Fibroblast of lung (primary cell): ENCODE measurements at regions not wholly inside any gene's neighbourhood (a gene's known extent, or its start where the extent isn't known, plus 50 kb on each side); places are given as distances from the start of the nearest gene placed in this dataset.

ENCODE experiments used
- DNase-seq, 2 donors: peaks; one replicate each; pipeline versions ENCODE4 v3.0.0 to v3.0.0-alpha.2; 2010; ENCODE audit warnings: low read depth in 2 of 2
- H2AFZ ChIP-seq: 2 replicates; pipeline ENCODE4 v1.5.1; 2012; ENCODE audit warnings: low read length, control low read depth, inconsistent platforms
- H3K27ac ChIP-seq: 2 replicates; pipeline ENCODE4 v1.5.1; 2011; ENCODE audit warnings: low read length, control low read depth; ENCODE audit not compliant: insufficient read depth
- H3K27me3 ChIP-seq: 2 replicates; pipeline ENCODE4 v1.5.1; 2011; ENCODE audit warnings: mild to moderate bottlenecking, low read length; ENCODE audit not compliant: control insufficient read depth, insufficient read depth
- H3K36me3 ChIP-seq: 2 replicates; pipeline ENCODE4 v1.5.1; 2011; ENCODE audit warnings: low read length; ENCODE audit not compliant: control insufficient read depth, insufficient read depth
- H3K4me1 ChIP-seq: 2 replicates; pipeline ENCODE4 v1.5.1; 2011; ENCODE audit warnings: low read length; ENCODE audit not compliant: control insufficient read depth, insufficient read depth; ENCODE audit errors: extremely low read depth
- H3K4me2 ChIP-seq: 2 replicates; pipeline ENCODE4 v1.5.1; 2011; ENCODE audit warnings: low read length, control low read depth; ENCODE audit not compliant: insufficient read depth; ENCODE audit errors: extremely low read depth
- H3K4me3 ChIP-seq, 4 experiments: fragments of 200-600 bp in 1 of 4; sonication (generic) in 1 of 4; replicated peaks in 1 of 4; 2 replicates each; pipeline ENCODE4 v1.5.1; 2011 to 2016; ENCODE audit warnings: low read length in 4 of 4, low read depth in 3 of 4, mild to moderate bottlenecking in 3 of 4, control low read depth in 2 of 4, inconsistent platforms in 1 of 4, mixed read lengths in 1 of 4; ENCODE audit not compliant: insufficient read depth in 1 of 4; ENCODE audit errors: control extremely low read depth in 1 of 4
- H3K79me2 ChIP-seq: 2 replicates; pipeline ENCODE4 v1.5.1; 2012; ENCODE audit warnings: mild to moderate bottlenecking, low read length, inconsistent platforms; ENCODE audit not compliant: control insufficient read depth, insufficient read depth
- H3K9ac ChIP-seq: 2 replicates; pipeline ENCODE4 v1.5.1; 2011; ENCODE audit warnings: mild to moderate bottlenecking, low read length, control low read depth; ENCODE audit not compliant: insufficient read depth
- H3K9me3 ChIP-seq: 2 replicates; pipeline ENCODE4 v1.5.1; 2012; ENCODE audit warnings: low read depth, low read length; ENCODE audit not compliant: control insufficient read depth, insufficient read depth
- H4K20me1 ChIP-seq: 2 replicates; pipeline ENCODE4 v1.5.1; 2011; ENCODE audit warnings: low read length; ENCODE audit not compliant: control insufficient read depth, insufficient read depth; ENCODE audit errors: extremely low read depth
- EZH2 ChIP-seq: IDR thresholded peaks from 2 replicates; pipeline ENCODE4 v1.5.1; 2012; ENCODE audit warnings: low read length, control low read depth, mild to moderate bottlenecking; ENCODE audit errors: missing control alignments
- TF ChIP-seq, protein P1 (sequence below), 2 donors: IDR thresholded peaks in 1 of 2; conservative IDR thresholded peaks in 1 of 2; 1 replicate in 1 of 2; 2 replicates in 1 of 2; pipeline ENCODE4 v1.5.1; 2011 to 2012; ENCODE audit warnings: low read length in 2 of 2, control low read depth in 1 of 2, inconsistent platforms in 1 of 2, low read depth in 1 of 2, mild to moderate bottlenecking in 1 of 2

DNA sequence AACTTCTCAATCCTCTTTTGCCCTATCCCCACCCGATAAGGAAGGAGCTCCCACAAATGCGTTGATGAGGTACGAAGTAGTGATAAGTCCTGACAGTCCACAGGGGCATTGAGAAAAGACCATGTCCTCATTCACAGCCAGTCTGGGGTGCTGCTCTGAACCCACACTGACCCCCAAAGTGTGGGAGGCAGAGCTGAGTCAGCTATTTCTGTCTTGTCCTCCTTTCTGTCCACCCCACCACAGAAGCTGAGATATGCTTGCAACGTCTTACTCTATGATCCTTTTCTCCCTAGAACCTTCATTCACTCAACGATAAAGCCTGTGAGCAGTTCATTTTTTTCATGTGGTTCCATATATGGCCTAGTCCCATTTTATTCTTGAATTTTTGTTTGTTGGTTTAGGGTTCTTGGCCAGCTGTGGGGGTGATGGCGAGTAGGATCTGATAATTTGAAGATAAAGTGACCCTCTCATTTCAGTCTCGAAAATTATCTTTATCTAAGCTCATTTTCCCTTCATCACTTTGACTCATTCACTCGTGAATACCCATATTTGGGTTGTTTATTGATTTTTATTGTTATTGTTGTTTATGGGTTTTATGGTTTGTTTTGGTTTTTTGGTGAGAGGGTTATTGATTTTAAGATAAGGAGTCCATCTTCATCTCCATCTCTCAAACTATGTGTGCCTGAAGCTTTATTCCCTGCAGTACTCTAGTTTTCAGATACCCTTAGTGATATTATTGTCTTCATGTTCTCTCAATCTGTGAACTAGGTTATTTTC lies 58.5 kb upstream of the ZNF366 start:
- no peak overlapping the region for H3K4me2 ChIP-seq
- no peaks in the 10 kb centered on the region for H3K9me3 ChIP-seq
- peaks cover 4% of the 10 kb centered on the region for H3K27me3 ChIP-seq
- H2AFZ ChIP-seq: no peak overlapping the region
- no peaks in the 10 kb centered on the region for H3K36me3 ChIP-seq
- H3K4me1 ChIP-seq: no peaks in the 10 kb centered on the region
- H3K79me2 ChIP-seq: no peaks in the 10 kb centered on the region
- no peak overlapping the region for H3K27ac ChIP-seq
- no peak overlapping the region for H3K4me3 ChIP-seq
- H4K20me1 ChIP-seq: no peaks in the 10 kb centered on the region
- TF ChIP-seq, protein P1, sequence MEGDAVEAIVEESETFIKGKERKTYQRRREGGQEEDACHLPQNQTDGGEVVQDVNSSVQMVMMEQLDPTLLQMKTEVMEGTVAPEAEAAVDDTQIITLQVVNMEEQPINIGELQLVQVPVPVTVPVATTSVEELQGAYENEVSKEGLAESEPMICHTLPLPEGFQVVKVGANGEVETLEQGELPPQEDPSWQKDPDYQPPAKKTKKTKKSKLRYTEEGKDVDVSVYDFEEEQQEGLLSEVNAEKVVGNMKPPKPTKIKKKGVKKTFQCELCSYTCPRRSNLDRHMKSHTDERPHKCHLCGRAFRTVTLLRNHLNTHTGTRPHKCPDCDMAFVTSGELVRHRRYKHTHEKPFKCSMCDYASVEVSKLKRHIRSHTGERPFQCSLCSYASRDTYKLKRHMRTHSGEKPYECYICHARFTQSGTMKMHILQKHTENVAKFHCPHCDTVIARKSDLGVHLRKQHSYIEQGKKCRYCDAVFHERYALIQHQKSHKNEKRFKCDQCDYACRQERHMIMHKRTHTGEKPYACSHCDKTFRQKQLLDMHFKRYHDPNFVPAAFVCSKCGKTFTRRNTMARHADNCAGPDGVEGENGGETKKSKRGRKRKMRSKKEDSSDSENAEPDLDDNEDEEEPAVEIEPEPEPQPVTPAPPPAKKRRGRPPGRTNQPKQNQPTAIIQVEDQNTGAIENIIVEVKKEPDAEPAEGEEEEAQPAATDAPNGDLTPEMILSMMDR (conservative IDR thresholded peaks at IDR 0.05 in 1 of 2, IDR thresholded peaks at IDR 0.05 in 1 of 2; ENCODE audit: low read depth in 1 of 2, low read length in 2 of 2): no peak
- TF ChIP-seq EZH2: no peak
- no peak overlapping the region for H3K9ac ChIP-seq
- DNase-seq: no peak

DNA sequence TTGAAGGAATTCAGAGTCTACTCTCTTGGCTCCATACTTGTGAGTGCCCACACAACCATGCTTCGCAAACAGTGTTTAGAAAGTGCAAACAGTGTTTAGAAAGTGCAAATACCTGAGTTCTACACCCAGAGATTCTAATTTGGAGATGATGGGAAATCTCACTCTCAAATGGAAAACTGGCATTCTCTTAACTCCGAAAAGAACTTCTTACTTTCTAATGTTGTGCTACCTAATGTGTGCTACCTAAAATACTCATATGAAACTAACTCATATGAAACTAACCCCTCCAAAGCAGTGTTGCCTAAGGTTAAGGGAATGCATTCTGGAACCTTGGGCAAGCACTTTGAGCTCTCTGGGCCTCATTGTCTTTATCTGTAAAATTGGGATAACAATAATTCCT lies 55.5 kb upstream of the ZNF366 start:
- H3K36me3 ChIP-seq: no peaks in the 10 kb centered on the region
- no peak overlapping the region for H3K27ac ChIP-seq
- no peaks in the 10 kb centered on the region for H3K9me3 ChIP-seq
- TF ChIP-seq EZH2: no peak
- TF ChIP-seq, protein P1 (conservative IDR thresholded peaks at IDR 0.05 in 1 of 2, IDR thresholded peaks at IDR 0.05 in 1 of 2; ENCODE audit: low read depth in 1 of 2, low read length in 2 of 2): no peak
- H2AFZ ChIP-seq: no peak overlapping the region
- DNase-seq: no peak
- H3K9ac ChIP-seq: no peak overlapping the region
- H4K20me1 ChIP-seq: no peaks in the 10 kb centered on the region
- H3K27me3 ChIP-seq: peaks cover 3% of the 10 kb centered on the region
- H3K4me1 ChIP-seq: no peaks in the 10 kb centered on the region
- no peaks in the 10 kb centered on the region for H3K79me2 ChIP-seq
- no peak overlapping the region for H3K4me3 ChIP-seq
- no peak overlapping the region for H3K4me2 ChIP-seq

DNA sequence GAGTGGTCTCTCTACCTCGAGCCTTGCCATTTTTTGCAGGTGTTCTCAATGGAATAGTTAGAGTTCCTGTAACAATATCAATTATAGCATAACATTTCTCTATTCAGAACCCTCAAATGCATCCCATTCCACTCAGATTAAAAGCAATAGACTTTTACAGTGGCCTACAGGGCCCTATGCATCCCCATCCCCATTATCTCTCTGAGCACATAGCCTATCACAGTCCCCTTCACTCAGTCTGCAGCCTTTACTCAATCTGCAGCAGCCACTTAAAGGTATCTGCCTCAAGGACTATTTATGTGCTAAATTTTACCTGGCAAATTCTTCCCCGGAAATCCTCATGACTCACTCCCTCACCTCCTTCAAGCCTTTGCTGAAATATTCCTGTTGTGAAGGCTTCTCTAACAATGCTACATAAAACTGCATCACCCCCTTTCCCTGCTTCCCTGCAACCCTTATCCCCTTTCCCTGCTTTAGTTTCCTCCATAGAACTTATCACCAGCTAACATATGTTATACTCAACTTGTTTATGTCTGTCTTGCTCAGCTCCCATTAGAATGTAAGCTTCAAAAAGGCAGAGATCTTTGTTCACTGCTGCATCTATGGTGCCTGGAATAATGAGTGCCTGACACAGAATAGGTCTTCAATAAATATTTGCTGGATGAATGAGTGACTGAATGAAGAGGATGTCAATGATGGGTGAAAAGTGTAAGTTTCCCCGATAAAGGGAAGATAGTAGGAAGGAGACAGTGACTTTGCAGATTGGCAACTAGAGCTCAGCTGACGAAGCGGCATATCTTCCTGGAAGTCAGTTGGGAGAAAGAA lies 54.1 kb upstream of the ZNF366 start:
- H3K4me1 ChIP-seq: peaks cover 3% of the 10 kb centered on the region

More for the DNA sequence above, 54.1 kb upstream of the ZNF366 start:
- H3K79me2 ChIP-seq: no peaks in the 10 kb centered on the region
- H3K27ac ChIP-seq: no peak overlapping the region
- H3K27me3 ChIP-seq: no peaks in the 10 kb centered on the region
- H3K9ac ChIP-seq: no peak overlapping the region
- no peaks in the 10 kb centered on the region for H3K36me3 ChIP-seq
- TF ChIP-seq, protein P1 (conservative IDR thresholded peaks at IDR 0.05 in 1 of 2, IDR thresholded peaks at IDR 0.05 in 1 of 2; ENCODE audit: low read depth in 1 of 2, low read length in 2 of 2): no peak
- no peak for TF ChIP-seq EZH2
- H2AFZ ChIP-seq: no peak overlapping the region
- DNase-seq: no peak
- no peaks in the 10 kb centered on the region for H3K9me3 ChIP-seq
- no peaks in the 10 kb centered on the region for H4K20me1 ChIP-seq
- H3K4me2 ChIP-seq: no peak overlapping the region
- H3K4me3 ChIP-seq: no peak overlapping the region
